OCI-LY1 (cell line): ENCODE measurements at regions not wholly inside any gene's neighbourhood (a gene's known extent, or its start where the extent isn't known, plus 50 kb on each side); places are given as distances from the start of the nearest gene placed in this dataset.

Source experiments
- H2AFZ ChIP-seq: fragments of 200-600 bp; sonication (generic), shearing (Covaris generic); 2 replicates; pipeline ENCODE4 v1.6.0; 2014; ENCODE audit warnings: antibody characterized with exemption, mild to moderate bottlenecking, low read length
- H3F3A ChIP-seq: fragments of 200-600 bp; sonication (generic), shearing (Covaris generic); 2 replicates; pipeline ENCODE4 v1.6.0; 2014; ENCODE audit warnings: mild to moderate bottlenecking, antibody characterized with exemption, low read length, moderate library complexity; ENCODE audit not compliant: insufficient read depth
- H3K27ac ChIP-seq: fragments of 200-600 bp; sonication (generic); 2 replicates; pipeline ENCODE4 v1.5.1; 2014; ENCODE audit warnings: low read length, mixed run types, mild to moderate bottlenecking, low read depth; ENCODE audit not compliant: poor library complexity, severe bottlenecking
- H3K27me3 ChIP-seq: fragments of 200-600 bp; sonication (generic); 2 replicates; pipeline ENCODE4 v1.6.0; 2014; ENCODE audit warnings: antibody characterized with exemption, mild to moderate bottlenecking, low read length, moderate library complexity; ENCODE audit not compliant: insufficient read depth
- H3K36me3 ChIP-seq: fragments of 200-600 bp; sonication (generic); 2 replicates; pipeline ENCODE4 v1.6.1; 2014; ENCODE audit warnings: mild to moderate bottlenecking, antibody characterized with exemption, low read length, moderate library complexity, mixed read lengths; ENCODE audit not compliant: insufficient read depth
- H3K4me1 ChIP-seq: fragments of 200-600 bp; sonication (generic); 2 replicates; pipeline ENCODE4 v1.5.1; 2014; ENCODE audit warnings: mild to moderate bottlenecking, low read length, moderate library complexity; ENCODE audit not compliant: insufficient read depth, severe bottlenecking
- H3K4me2 ChIP-seq: fragments of 200-600 bp; sonication (generic), shearing (Covaris generic); 2 replicates; pipeline ENCODE4 v1.6.1; 2014; ENCODE audit warnings: low read length
- H3K4me3 ChIP-seq: fragments of 200-600 bp; sonication (generic); 2 replicates; pipeline ENCODE4 v1.5.1; 2014; ENCODE audit warnings: low read length, low read depth, mild to moderate bottlenecking, mixed read lengths; ENCODE audit not compliant: poor library complexity, severe bottlenecking
- H3K79me2 ChIP-seq: fragments of 200-600 bp; shearing (Covaris generic); 2 replicates; pipeline ENCODE4 v1.6.1; 2016; ENCODE audit warnings: mixed run types, low read length, mixed read lengths; ENCODE audit not compliant: insufficient read depth
- H3K9ac ChIP-seq: fragments of 200-600 bp; sonication (generic), shearing (Covaris generic); 2 replicates; pipeline ENCODE4 v1.6.1; 2014; ENCODE audit warnings: mild to moderate bottlenecking, low read length, mixed read lengths
- H3K9me2 ChIP-seq: fragments of 200-600 bp; sonication (generic), shearing (Covaris generic); 2 replicates; pipeline ENCODE4 v1.6.1; 2014; ENCODE audit warnings: low read depth, mild to moderate bottlenecking, low read length, mixed read lengths
- H3K9me3 ChIP-seq: fragments of 200-600 bp; shearing (Covaris generic); 2 replicates; pipeline ENCODE4 v1.6.1; 2014; ENCODE audit warnings: low read length, mixed read lengths
- H4K20me1 ChIP-seq: fragments of 200-600 bp; sonication (generic), shearing (Covaris generic); 2 replicates; pipeline ENCODE4 v1.6.0; 2016; ENCODE audit warnings: mild to moderate bottlenecking, low read length; ENCODE audit not compliant: insufficient read depth
- EZH2 ChIP-seq: fragments of 200-600 bp; sonication (generic), shearing (Covaris generic); IDR thresholded peaks from 2 replicates; pipeline ENCODE4 v1.8.0; 2017; ENCODE audit warnings: borderline replicate concordance, mixed run types, mild to moderate bottlenecking, antibody characterized with exemption, low read length, moderate library complexity, mixed read lengths
- TF ChIP-seq, protein P1 (sequence below): fragments of 200-600 bp; sonication (generic), shearing (Covaris generic); IDR thresholded peaks from 2 replicates; pipeline ENCODE4 v1.5.1; 2017; ENCODE audit warnings: mild to moderate bottlenecking, antibody characterized with exemption, low read length, moderate library complexity, mixed read lengths

- no peaks in the 10 kb centered on the region for H3K9me2 ChIP-seq
- no peaks in the 10 kb centered on the region for H3K79me2 ChIP-seq
- no peaks in the 10 kb centered on the region for H3K27me3 ChIP-seq
- H3K9ac ChIP-seq = no peak overlapping the region
- H3F3A ChIP-seq = no peaks in the 10 kb centered on the region
- H3K9me3 ChIP-seq = no peaks in the 10 kb centered on the region
- no peak overlapping the region for H3K4me3 ChIP-seq
- TF ChIP-seq EZH2 = no peak
- TF ChIP-seq, protein P1, sequence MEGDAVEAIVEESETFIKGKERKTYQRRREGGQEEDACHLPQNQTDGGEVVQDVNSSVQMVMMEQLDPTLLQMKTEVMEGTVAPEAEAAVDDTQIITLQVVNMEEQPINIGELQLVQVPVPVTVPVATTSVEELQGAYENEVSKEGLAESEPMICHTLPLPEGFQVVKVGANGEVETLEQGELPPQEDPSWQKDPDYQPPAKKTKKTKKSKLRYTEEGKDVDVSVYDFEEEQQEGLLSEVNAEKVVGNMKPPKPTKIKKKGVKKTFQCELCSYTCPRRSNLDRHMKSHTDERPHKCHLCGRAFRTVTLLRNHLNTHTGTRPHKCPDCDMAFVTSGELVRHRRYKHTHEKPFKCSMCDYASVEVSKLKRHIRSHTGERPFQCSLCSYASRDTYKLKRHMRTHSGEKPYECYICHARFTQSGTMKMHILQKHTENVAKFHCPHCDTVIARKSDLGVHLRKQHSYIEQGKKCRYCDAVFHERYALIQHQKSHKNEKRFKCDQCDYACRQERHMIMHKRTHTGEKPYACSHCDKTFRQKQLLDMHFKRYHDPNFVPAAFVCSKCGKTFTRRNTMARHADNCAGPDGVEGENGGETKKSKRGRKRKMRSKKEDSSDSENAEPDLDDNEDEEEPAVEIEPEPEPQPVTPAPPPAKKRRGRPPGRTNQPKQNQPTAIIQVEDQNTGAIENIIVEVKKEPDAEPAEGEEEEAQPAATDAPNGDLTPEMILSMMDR = no peak
- no peak overlapping the region for H3K27ac ChIP-seq
- no peaks in the 10 kb centered on the region for H4K20me1 ChIP-seq
- H2AFZ ChIP-seq = no peak overlapping the region
- no peaks in the 10 kb centered on the region for H3K4me1 ChIP-seq
- H3K36me3 ChIP-seq = no peaks in the 10 kb centered on the region
- H3K4me2 ChIP-seq = no peak overlapping the region
Observed at GRCh38 chr6:91412532-91412931, 825.7 kb upstream of the MAP3K7 start.

DNA sequence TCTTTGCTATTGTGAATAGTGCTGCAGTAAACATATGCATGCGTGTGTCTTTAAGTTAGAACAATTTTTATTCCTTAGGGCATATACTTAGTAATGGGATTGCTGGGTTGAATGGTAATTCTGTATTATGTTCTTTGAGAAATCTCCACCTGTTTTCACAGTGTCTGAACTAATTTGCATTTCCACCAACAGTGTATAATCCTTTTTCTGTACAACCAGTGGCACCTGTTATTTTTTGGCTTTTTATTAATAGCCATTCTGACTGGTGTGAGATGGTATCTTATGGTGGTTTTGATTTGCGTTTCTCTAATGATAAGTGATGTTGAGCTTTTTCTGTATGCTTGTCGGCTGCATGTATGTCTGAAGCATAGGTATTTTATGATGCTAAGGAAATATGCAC, 820.8 kb upstream of the MAP3K7 start:
- Histone ChIP-seq H3K9ac (no peak overlapping the region), H2AFZ (no peak overlapping the region), H3K9me3 (no peaks in the 10 kb centered on the region), H3F3A (no peaks in the 10 kb centered on the region), H3K27me3 (no peaks in the 10 kb centered on the region), H3K79me2 (no peaks in the 10 kb centered on the region), H3K27ac (no peak overlapping the region), H3K4me2 (no peak overlapping the region), H3K36me3 (no peaks in the 10 kb centered on the region), H3K9me2 (no peaks in the 10 kb centered on the region), H3K4me3 (no peak overlapping the region), H4K20me1 (no peaks in the 10 kb centered on the region), H3K4me1 (no peaks in the 10 kb centered on the region)
- TF ChIP-seq, protein P1 = no peak
- no peak for TF ChIP-seq EZH2

GRCh38 chr6:91392951-91393350, 806.1 kb upstream of the MAP3K7 start:
- Histone ChIP-seq H3F3A (no peaks in the 10 kb centered on the region), H4K20me1 (no peaks in the 10 kb centered on the region), H3K27ac (no peak overlapping the region), H3K4me2 (no peak overlapping the region), H3K9ac (no peak overlapping the region), H3K9me3 (no peaks in the 10 kb centered on the region), H3K79me2 (no peaks in the 10 kb centered on the region), H3K36me3 (no peaks in the 10 kb centered on the region), H2AFZ (no peak overlapping the region), H3K4me1 (no peaks in the 10 kb centered on the region), H3K4me3 (no peak overlapping the region), H3K27me3 (no peaks in the 10 kb centered on the region), H3K9me2 (no peaks in the 10 kb centered on the region)
- no peak for TF ChIP-seq EZH2
- TF ChIP-seq, protein P1 = no peak
